ENCODE measurements at regions not wholly inside any gene's neighbourhood (a gene's known extent, or its start where the extent isn't known, plus 50 kb on each side); places are given as distances from the start of the nearest gene placed in this dataset.
"Not testable (repeated sequence)": the region's sequence is repeated elsewhere in the genome, so short reads cannot be mapped to it uniquely, and the experiment has no call there.

- H3K27me3 ChIP-seq = no peaks in the 10 kb centered on the region
- no peak overlapping the region for H3K27ac ChIP-seq
- intact Hi-C loops (cut with DNase I; ENCODE audit: low total_unique reads) = no loop called here
- H3K9me3 ChIP-seq = no peaks in the 10 kb centered on the region
- H3K4me3 ChIP-seq = no peak overlapping the region
- H3K4me1 ChIP-seq = no peaks in the 10 kb centered on the region
- no peaks in the 10 kb centered on the region for H3K36me3 ChIP-seq
- TF ChIP-seq CTCF (IDR thresholded peaks at IDR 0.05) (no peak), POLR2A (IDR thresholded peaks at IDR 0.05) (no peak)
- no peak for DNase-seq
Observed at GRCh38 chr21:27026501-27026900, 59.6 kb upstream of the ADAMTS5 start.

- DNase-seq; H3K36me3 ChIP-seq; H3K4me3 ChIP-seq; H3K27me3 ChIP-seq; intact Hi-C loops (cut with DNase I; ENCODE audit: low total_unique reads); H3K4me1 ChIP-seq; H3K27ac ChIP-seq; H3K9me3 ChIP-seq: not testable (repeated sequence)
Observed at GRCh38 chr21:27025708-27026107, 58.8 kb upstream of the ADAMTS5 start.

- Histone ChIP-seq H3K36me3 (no peaks in the 10 kb centered on the region), H3K27ac (no peak overlapping the region), H3K4me1 (no peaks in the 10 kb centered on the region), H3K4me3 (no peak overlapping the region), H3K27me3 (no peaks in the 10 kb centered on the region), H3K9me3 (no peaks in the 10 kb centered on the region)
- intact Hi-C loops (cut with DNase I; ENCODE audit: low total_unique reads) = no loop called here
- DNase-seq = no peak
- TF ChIP-seq CTCF (IDR thresholded peaks at IDR 0.05) (no peak), POLR2A (IDR thresholded peaks at IDR 0.05) (no peak)
Observed at GRCh38 chr21:27024971-27025370, 58.1 kb upstream of the ADAMTS5 start.

GRCh38 chr21:27024301-27024700, 57.4 kb upstream of the ADAMTS5 start:
- no peak for DNase-seq
- no peaks in the 10 kb centered on the region for H3K9me3 ChIP-seq
- intact Hi-C loops (cut with DNase I; ENCODE audit: low total_unique reads) = no loop called here
- no peak overlapping the region for H3K4me3 ChIP-seq
- no peaks in the 10 kb centered on the region for H3K36me3 ChIP-seq
- no peaks in the 10 kb centered on the region for H3K4me1 ChIP-seq
- H3K27ac ChIP-seq = no peak overlapping the region
- TF ChIP-seq CTCF (IDR thresholded peaks at IDR 0.05) (no peak), POLR2A (IDR thresholded peaks at IDR 0.05) (no peak)
- H3K27me3 ChIP-seq = no peaks in the 10 kb centered on the region

GRCh38 chr21:27023186-27023585, 56.3 kb upstream of the ADAMTS5 start:
- Histone ChIP-seq H3K27ac (no peak overlapping the region), H3K27me3 (no peaks in the 10 kb centered on the region), H3K4me3 (no peak overlapping the region), H3K9me3 (no peaks in the 10 kb centered on the region), H3K36me3 (no peaks in the 10 kb centered on the region), H3K4me1 (no peaks in the 10 kb centered on the region)
- DNase-seq = no peak
- intact Hi-C loops (cut with DNase I; ENCODE audit: low total_unique reads) = no loop called here
- TF ChIP-seq POLR2A (IDR thresholded peaks at IDR 0.05) = no peak
- no peak for TF ChIP-seq CTCF (IDR thresholded peaks at IDR 0.05)

GRCh38 chr21:27021801-27022200, 54.9 kb upstream of the ADAMTS5 start:
- Histone ChIP-seq H3K36me3 (no peaks in the 10 kb centered on the region), H3K4me1 (no peaks in the 10 kb centered on the region), H3K27me3 (no peaks in the 10 kb centered on the region), H3K4me3 (no peak overlapping the region), H3K9me3 (no peaks in the 10 kb centered on the region), H3K27ac (no peak overlapping the region)
- DNase-seq = no peak
- intact Hi-C loops (cut with DNase I; ENCODE audit: low total_unique reads) = no loop called here
- TF ChIP-seq POLR2A (IDR thresholded peaks at IDR 0.05) (no peak), CTCF (IDR thresholded peaks at IDR 0.05) (no peak)

Data from uterus (tissue), 3 donors.